Kidney (tissue), 13 donors: ENCODE measurements at regions not wholly inside any gene's neighbourhood (a gene's known extent, or its start where the extent isn't known, plus 50 kb on each side); places are given as distances from the start of the nearest gene placed in this dataset.
A peak's percentile ranks its signal among the peaks of the same experiment; 100 is the strongest.

ENCODE experiments used
- DNase-seq, 5 donors: peaks; one replicate each; pipeline ENCODE4 v3.0.0-alpha.2; 2013 to 2020
- FAIRE-seq: peaks from 2 replicates; lab custom pipeline; 2012; peaks lifted over from hg19 to GRCh38; lab: Jason Lieb, UNC
- H3K27ac ChIP-seq, 2 donors: one replicate each; pipeline ENCODE4 v1.7.0; 2013; ENCODE audit warnings: low read depth in 2 of 2, low read length in 2 of 2, inconsistent platforms in 1 of 2
- H3K27me3 ChIP-seq: one replicate; pipeline ENCODE4 v1.7.1; 2013; ENCODE audit warnings: low read length, inconsistent platforms; ENCODE audit not compliant: control insufficient read depth, insufficient read depth
- H3K36me3 ChIP-seq, 3 donors: one replicate each; pipeline versions ENCODE4 v1.7.0 to v1.7.1; 2013; ENCODE audit warnings: low read length in 3 of 3, control low read depth in 1 of 3, inconsistent platforms in 1 of 3; ENCODE audit not compliant: insufficient read depth in 3 of 3, control insufficient read depth in 2 of 3
- H3K4me1 ChIP-seq, 3 donors: one replicate each; pipeline versions ENCODE4 v1.7.0 to v1.7.1; 2013; ENCODE audit warnings: low read length in 3 of 3, inconsistent platforms in 1 of 3, low read depth in 1 of 3; ENCODE audit not compliant: control insufficient read depth in 2 of 3, insufficient read depth in 2 of 3
- H3K4me3 ChIP-seq, 3 donors: one replicate each; pipeline versions ENCODE4 v1.7.0 to v1.8.1; 2013; ENCODE audit warnings: low read length in 3 of 3, control low read depth in 1 of 3, inconsistent platforms in 1 of 3
- H3K9ac ChIP-seq, 3 donors: one replicate each; pipeline versions ENCODE4 v1.7.0 to v1.7.1; 2013; ENCODE audit warnings: low read length in 3 of 3, control low read depth in 1 of 3, inconsistent platforms in 1 of 3
- H3K9me3 ChIP-seq, 3 donors: one replicate each; pipeline versions ENCODE4 v1.7.0 to v1.7.1; 2013; ENCODE audit warnings: low read length in 3 of 3, control low read depth in 1 of 3, inconsistent platforms in 1 of 3; ENCODE audit not compliant: control insufficient read depth in 2 of 3, insufficient read depth in 1 of 3
- intact Hi-C: fragments of 100-400 bp; cut with DNase I; formaldehyde crosslinking; loops from one replicate; pipeline ENCODE4 v1.11.1; 2022
- TF ChIP-seq, protein P1 (sequence below): IDR thresholded peaks from 3 replicates; pipeline ENCODE4 v1.5.1; 2012; ENCODE audit warnings: mild to moderate bottlenecking, moderate library complexity, borderline replicate concordance; ENCODE audit not compliant: insufficient read depth; ENCODE audit errors: extremely low read depth
- donor health status: control.
- donor health status: control.
- donor health status: control.
- donor health status: control.
- donor health status: control.
- donor health status: DM: yes; HTN: yes; CAD: no.
- donor health status: Normal renal cell carcinoma (clear cell type).

DNA sequence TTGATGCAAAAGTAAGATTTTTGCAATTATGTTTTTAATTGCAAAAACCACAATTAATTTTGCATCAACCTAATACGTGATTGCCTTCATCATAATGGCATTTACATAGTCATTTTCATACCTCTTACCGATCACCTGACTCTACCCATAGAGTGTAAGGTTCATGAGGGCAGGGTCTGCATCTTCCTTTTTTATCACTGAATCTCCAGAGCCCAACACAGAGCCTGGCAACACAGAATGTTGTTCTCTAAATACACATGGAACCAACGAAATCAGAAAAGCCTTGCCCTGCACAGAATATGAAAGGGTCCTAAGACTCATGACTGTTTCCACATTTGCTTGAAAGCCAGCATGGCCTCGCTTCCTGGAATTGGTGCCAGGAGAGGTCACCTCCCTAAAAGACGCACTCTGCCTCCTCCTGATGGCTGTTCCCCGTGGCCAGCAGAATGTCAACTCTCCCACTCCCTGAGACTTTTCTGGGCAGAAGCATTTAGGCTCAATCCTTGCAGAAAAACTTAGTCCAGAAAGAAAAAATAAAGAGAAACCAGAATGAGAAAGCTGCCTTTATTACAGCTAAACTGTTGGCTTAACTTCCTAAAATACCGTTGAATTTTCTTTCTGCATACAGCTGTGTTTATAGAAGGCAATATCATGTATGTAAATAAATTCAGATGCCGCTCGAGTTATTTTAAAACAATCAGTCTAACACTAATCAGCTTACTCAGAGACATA lies 327.8 kb upstream of the MAF start:
- Histone ChIP-seq H3K9ac (no peak overlapping the region), H3K4me1 (no peaks in the 10 kb centered on the region), H3K4me3 (no peak overlapping the region), H3K27ac (no peak overlapping the region), H3K36me3 (no peaks in the 10 kb centered on the region), H3K27me3 (no peaks in the 10 kb centered on the region), H3K9me3 (no peaks in the 10 kb centered on the region)
- TF ChIP-seq, protein P1, sequence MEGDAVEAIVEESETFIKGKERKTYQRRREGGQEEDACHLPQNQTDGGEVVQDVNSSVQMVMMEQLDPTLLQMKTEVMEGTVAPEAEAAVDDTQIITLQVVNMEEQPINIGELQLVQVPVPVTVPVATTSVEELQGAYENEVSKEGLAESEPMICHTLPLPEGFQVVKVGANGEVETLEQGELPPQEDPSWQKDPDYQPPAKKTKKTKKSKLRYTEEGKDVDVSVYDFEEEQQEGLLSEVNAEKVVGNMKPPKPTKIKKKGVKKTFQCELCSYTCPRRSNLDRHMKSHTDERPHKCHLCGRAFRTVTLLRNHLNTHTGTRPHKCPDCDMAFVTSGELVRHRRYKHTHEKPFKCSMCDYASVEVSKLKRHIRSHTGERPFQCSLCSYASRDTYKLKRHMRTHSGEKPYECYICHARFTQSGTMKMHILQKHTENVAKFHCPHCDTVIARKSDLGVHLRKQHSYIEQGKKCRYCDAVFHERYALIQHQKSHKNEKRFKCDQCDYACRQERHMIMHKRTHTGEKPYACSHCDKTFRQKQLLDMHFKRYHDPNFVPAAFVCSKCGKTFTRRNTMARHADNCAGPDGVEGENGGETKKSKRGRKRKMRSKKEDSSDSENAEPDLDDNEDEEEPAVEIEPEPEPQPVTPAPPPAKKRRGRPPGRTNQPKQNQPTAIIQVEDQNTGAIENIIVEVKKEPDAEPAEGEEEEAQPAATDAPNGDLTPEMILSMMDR, result no peak
- FAIRE-seq (no peak), DNase-seq (peak in 1 of 5 donors; percentile 7)
- intact Hi-C loops, result no loop called here

DNA sequence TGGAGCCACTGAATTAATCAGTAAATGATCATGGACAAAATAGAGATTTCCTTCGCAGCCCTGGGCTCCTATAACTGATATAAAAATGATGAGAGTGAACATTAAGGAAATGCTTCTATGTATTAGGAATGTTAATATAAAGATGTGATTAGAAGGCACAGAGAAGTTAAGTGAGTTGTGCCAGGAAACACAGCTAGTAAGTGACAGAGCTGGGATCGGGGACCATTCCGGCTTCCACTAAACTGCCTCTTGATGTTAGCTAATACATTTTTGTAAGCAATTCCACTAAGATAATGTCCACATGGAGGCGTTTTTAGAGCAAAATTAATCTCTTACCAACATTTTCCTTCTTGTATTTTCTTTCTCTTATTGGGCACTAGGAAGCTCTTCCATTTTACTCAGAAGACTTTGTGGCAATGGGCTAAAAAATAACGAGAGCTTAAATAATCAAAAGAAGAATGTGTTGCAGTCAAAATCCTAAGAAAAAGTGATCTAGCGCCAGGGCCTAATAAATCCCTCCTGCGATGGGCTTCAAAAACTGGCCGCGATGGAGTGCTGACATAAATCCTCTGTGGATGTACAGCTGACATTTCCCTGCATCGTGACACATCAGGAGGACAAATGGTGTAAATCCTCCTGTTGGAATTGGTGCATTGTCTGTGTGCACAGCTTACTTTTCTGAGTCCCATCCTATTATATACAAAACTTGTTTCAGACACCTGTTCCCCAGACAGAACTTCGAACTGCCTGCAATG lies 326.1 kb upstream of the MAF start:
- Histone ChIP-seq H3K4me3 (no peak overlapping the region), H3K9me3 (no peaks in the 10 kb centered on the region), H3K27ac (no peak overlapping the region), H3K4me1 (no peaks in the 10 kb centered on the region), H3K36me3 (no peaks in the 10 kb centered on the region), H3K9ac (no peak overlapping the region), H3K27me3 (no peaks in the 10 kb centered on the region)
- DNase-seq (no peak), FAIRE-seq (no peak)
- intact Hi-C loops, result no loop called here
- TF ChIP-seq, protein P1, result no peak

DNA sequence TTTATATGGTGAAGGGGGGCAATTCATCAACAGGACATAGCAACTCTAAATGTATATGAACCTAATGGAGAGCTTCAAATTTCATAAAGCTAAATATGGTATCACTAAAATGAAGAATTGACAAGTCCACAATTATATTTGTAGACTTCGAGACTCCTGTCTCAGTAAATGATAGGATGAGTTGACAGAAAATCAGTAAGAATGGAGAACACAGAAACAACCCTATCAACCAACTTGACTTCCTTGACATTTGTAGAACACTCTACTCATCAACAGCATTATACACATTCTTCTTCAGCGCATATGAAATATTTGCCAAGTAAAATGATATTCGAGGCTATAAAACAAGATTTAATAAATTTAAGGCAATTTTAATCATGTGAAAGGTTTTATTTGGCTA lies 322.9 kb upstream of the MAF start:
- Histone ChIP-seq H3K4me1 (peaks cover 0 to 6% (median 0%) of the 10 kb centered on the region in 3 donors), H3K36me3 (no peaks in the 10 kb centered on the region), H3K27me3 (no peaks in the 10 kb centered on the region), H3K4me3 (no peak overlapping the region), H3K27ac (no peak overlapping the region), H3K9me3 (no peaks in the 10 kb centered on the region), H3K9ac (no peak overlapping the region)
- no peak for DNase-seq
- TF ChIP-seq, protein P1, result no peak
- intact Hi-C loops, result no loop called here
- FAIRE-seq, result no peak
